Breast epithelium (tissue), 4 donors: ENCODE measurements at regions not wholly inside any gene's neighbourhood (a gene's known extent, or its start where the extent isn't known, plus 50 kb on each side); places are given as distances from the start of the nearest gene placed in this dataset.

Experiments
- DNase-seq, 2 donors: peaks; one replicate each; pipeline ENCODE4 v3.0.0-alpha.2; 2019; ENCODE audit warnings: low spot score in 2 of 2
- H3K27ac ChIP-seq, 2 donors: fragments of 200-600 bp; sonication (generic) in 1 of 2; one replicate each; pipeline ENCODE4 v1.5.1; 2016 to 2019; ENCODE audit warnings: mild to moderate bottlenecking in 1 of 2
- H3K27me3 ChIP-seq, 2 donors: fragments of 200-600 bp; sonication (generic) in 1 of 2; one replicate each; pipeline versions ENCODE4 v1.5.1 to v1.6.0; 2017 to 2019; ENCODE audit warnings: control low read depth in 1 of 2, mild to moderate bottlenecking in 1 of 2
- H3K36me3 ChIP-seq: fragments of 200-600 bp; one replicate; pipeline ENCODE4 v1.5.1; 2019
- H3K4me1 ChIP-seq, 2 donors: fragments of 200-600 bp; sonication (generic); one replicate each; pipeline ENCODE4 v1.5.1; 2016 to 2019; ENCODE audit warnings: control low read depth in 1 of 2
- H3K4me3 ChIP-seq, 3 donors: fragments of 200-600 bp; sonication (generic); 1 replicate in 2 of 3; 2 replicates in 1 of 3; pipeline ENCODE4 v1.5.1; 2016 to 2019; ENCODE audit warnings: mild to moderate bottlenecking in 3 of 3, moderate library complexity in 2 of 3
- H3K9me3 ChIP-seq, 2 donors: fragments of 200-600 bp; sonication (generic) in 1 of 2; one replicate each; pipeline ENCODE4 v1.5.1; 2016 to 2019; ENCODE audit warnings: control low read depth in 1 of 2
- POLR2A ChIP-seq: fragments of 450-650 bp; IDR thresholded peaks from one replicate; pipeline ENCODE4 v1.6.1; 2016; ENCODE audit warnings: antibody characterized with exemption, mild to moderate bottlenecking, moderate library complexity
- POLR2AphosphoS5 ChIP-seq, 3 donors: sonication (generic); formaldehyde crosslinking; IDR thresholded peaks; one replicate each; pipeline ENCODE4 v1.6.1; 2017; ENCODE audit warnings: antibody characterized with exemption in 3 of 3
- intact Hi-C: fragments of 100-400 bp; cut with DNase I; formaldehyde crosslinking; loops from one replicate; pipeline ENCODE4 v1.15.1; 2023; ENCODE audit warnings: low total_unique reads
- TF ChIP-seq, protein P1 (sequence below), 3 donors: fragments of 450-650 bp; IDR thresholded peaks; one replicate each; pipeline ENCODE4 v1.5.1; 2016 to 2017; ENCODE audit warnings: antibody characterized with exemption in 3 of 3, mild to moderate bottlenecking in 3 of 3, moderate library complexity in 3 of 3

- intact Hi-C loops, result no loop called here
- TF ChIP-seq POLR2AphosphoS5 (IDR thresholded peaks at IDR 0.05) (no peak), POLR2A (no peak)
- TF ChIP-seq, protein P1, sequence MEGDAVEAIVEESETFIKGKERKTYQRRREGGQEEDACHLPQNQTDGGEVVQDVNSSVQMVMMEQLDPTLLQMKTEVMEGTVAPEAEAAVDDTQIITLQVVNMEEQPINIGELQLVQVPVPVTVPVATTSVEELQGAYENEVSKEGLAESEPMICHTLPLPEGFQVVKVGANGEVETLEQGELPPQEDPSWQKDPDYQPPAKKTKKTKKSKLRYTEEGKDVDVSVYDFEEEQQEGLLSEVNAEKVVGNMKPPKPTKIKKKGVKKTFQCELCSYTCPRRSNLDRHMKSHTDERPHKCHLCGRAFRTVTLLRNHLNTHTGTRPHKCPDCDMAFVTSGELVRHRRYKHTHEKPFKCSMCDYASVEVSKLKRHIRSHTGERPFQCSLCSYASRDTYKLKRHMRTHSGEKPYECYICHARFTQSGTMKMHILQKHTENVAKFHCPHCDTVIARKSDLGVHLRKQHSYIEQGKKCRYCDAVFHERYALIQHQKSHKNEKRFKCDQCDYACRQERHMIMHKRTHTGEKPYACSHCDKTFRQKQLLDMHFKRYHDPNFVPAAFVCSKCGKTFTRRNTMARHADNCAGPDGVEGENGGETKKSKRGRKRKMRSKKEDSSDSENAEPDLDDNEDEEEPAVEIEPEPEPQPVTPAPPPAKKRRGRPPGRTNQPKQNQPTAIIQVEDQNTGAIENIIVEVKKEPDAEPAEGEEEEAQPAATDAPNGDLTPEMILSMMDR (IDR thresholded peaks at IDR 0.05), result no peak
- no peak for DNase-seq
- peaks cover 5 to 7% of the 10 kb centered on the region in 2 donors for H3K9me3 ChIP-seq
- H3K27ac ChIP-seq, result no peak overlapping the region
- H3K4me1 ChIP-seq, result no peaks in the 10 kb centered on the region
- no peaks in the 10 kb centered on the region for H3K36me3 ChIP-seq
- H3K4me3 ChIP-seq, result no peak overlapping the region
- no peaks in the 10 kb centered on the region for H3K27me3 ChIP-seq
These were observed 125.2 kb downstream of the EFHB start for GRCh38 chr3:19808834-19809233.

DNA sequence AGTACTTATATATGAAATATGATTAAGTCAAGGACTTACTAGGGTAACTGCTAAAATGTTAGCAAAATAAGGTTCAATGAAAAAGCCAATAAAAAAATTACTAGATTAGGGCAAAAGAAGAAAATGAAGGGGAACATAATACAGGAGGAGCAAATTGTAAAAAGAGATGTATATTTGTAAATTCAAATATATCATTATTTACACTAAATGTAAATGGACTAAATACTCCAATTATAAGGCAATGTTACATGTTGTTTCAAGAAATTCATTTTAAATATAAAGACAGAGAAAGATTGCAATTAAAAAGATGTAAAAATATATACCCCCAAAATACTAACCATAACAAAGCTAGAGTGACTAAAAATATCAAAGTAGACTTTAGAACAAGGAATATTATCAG lies 134.1 kb downstream of the EFHB start:
- H3K9me3 ChIP-seq, result peaks cover 13 to 36% of the 10 kb centered on the region in 2 donors
- no peak overlapping the region for H3K4me3 ChIP-seq
- DNase-seq, result no peak
- intact Hi-C loops, result no loop called here
- no peaks in the 10 kb centered on the region for H3K4me1 ChIP-seq
- no peak for TF ChIP-seq POLR2A
- TF ChIP-seq, protein P1 (IDR thresholded peaks at IDR 0.05), result no peak
- no peak for TF ChIP-seq POLR2AphosphoS5 (IDR thresholded peaks at IDR 0.05)
- no peaks in the 10 kb centered on the region for H3K36me3 ChIP-seq
- H3K27ac ChIP-seq, result no peak overlapping the region
- no peaks in the 10 kb centered on the region for H3K27me3 ChIP-seq

GRCh38 chr3:19799115-19799514 lies 134.9 kb downstream of the EFHB start:
- intact Hi-C loops, result no loop called here
- no peak overlapping the region for H3K4me3 ChIP-seq
- no peak overlapping the region for H3K27ac ChIP-seq
- no peaks in the 10 kb centered on the region for H3K4me1 ChIP-seq
- TF ChIP-seq POLR2A (no peak), POLR2AphosphoS5 (IDR thresholded peaks at IDR 0.05) (no peak)
- TF ChIP-seq, protein P1 (IDR thresholded peaks at IDR 0.05), result no peak
- H3K27me3 ChIP-seq, result no peaks in the 10 kb centered on the region
- no peaks in the 10 kb centered on the region for H3K36me3 ChIP-seq
- peaks cover 11 to 31% of the 10 kb centered on the region in 2 donors for H3K9me3 ChIP-seq
- no peak for DNase-seq

GRCh38 chr3:19798324-19798723 lies 135.7 kb downstream of the EFHB start:
- Histone ChIP-seq H3K36me3 (no peaks in the 10 kb centered on the region), H3K4me1 (no peaks in the 10 kb centered on the region), H3K27me3 (no peaks in the 10 kb centered on the region), H3K9me3 (peaks cover 3 to 23% of the 10 kb centered on the region in 2 donors), H3K27ac (no peak overlapping the region), H3K4me3 (no peak overlapping the region)
- DNase-seq, result no peak
- TF ChIP-seq POLR2A, result no peak
- TF ChIP-seq POLR2AphosphoS5 (IDR thresholded peaks at IDR 0.05), result no peak
- TF ChIP-seq, protein P1 (IDR thresholded peaks at IDR 0.05), result no peak
- intact Hi-C loops, result no loop called here

GRCh38 chr3:19792388-19792787 lies 141.6 kb downstream of the EFHB start:
- DNase-seq, result no peak
- intact Hi-C loops, result no loop called here
- H3K4me3 ChIP-seq, result no peak overlapping the region
- H3K27me3 ChIP-seq, result no peaks in the 10 kb centered on the region
- no peaks in the 10 kb centered on the region for H3K36me3 ChIP-seq
- H3K27ac ChIP-seq, result no peak overlapping the region
- H3K4me1 ChIP-seq, result no peaks in the 10 kb centered on the region
- H3K9me3 ChIP-seq, result no peaks in the 10 kb centered on the region
- TF ChIP-seq POLR2AphosphoS5 (IDR thresholded peaks at IDR 0.05) (no peak), POLR2A (no peak)
- TF ChIP-seq, protein P1 (IDR thresholded peaks at IDR 0.05), result no peak
